ENCODE measurements at regions not wholly inside any gene's neighbourhood (a gene's known extent, or its start where the extent isn't known, plus 50 kb on each side); places are given as distances from the start of the nearest gene placed in this dataset.

DNA sequence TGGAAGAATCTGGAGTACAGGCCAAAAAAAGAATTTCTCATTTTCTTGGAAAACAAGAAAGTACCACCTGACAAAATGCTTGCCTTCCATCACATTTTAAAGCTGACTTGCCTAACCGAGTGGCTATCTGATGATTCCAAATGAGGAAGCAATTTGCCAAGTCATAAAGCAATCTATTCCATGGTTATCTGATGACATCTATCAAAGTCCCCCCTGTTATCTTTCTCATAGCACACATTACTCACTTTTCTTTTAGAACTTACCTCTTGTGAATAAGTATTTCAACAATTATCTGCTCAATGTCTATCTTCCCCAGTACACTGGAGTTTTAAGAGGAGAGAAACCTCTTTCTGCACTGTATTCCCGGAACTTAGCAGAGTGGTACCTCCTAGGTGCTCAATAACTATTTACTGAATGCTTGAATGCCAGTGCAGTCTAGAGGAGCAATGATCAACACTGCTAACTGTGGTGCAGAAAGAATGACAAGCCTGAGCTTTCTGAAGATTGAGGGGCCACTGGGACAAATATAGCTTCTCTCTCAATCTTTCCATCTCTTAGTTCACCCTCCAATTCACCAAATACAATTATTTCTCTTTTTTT lies 186.3 kb upstream of the ATP11B start:
- H3K27me3 Mint-ChIP-seq, result peaks cover 21% of the 10 kb centered on the region
- H3K27ac Mint-ChIP-seq, result no peak overlapping the region
- no peak for DNase-seq
- no peak for ATAC-seq (ENCODE audit: low read depth)
- no peak for TF ChIP-seq EZH2 (IDR thresholded peaks at IDR 0.05; ENCODE audit: borderline replicate concordance, insufficient read depth, low read depth, low read length, poor library complexity, severe bottlenecking)
- TF ChIP-seq, protein P1, sequence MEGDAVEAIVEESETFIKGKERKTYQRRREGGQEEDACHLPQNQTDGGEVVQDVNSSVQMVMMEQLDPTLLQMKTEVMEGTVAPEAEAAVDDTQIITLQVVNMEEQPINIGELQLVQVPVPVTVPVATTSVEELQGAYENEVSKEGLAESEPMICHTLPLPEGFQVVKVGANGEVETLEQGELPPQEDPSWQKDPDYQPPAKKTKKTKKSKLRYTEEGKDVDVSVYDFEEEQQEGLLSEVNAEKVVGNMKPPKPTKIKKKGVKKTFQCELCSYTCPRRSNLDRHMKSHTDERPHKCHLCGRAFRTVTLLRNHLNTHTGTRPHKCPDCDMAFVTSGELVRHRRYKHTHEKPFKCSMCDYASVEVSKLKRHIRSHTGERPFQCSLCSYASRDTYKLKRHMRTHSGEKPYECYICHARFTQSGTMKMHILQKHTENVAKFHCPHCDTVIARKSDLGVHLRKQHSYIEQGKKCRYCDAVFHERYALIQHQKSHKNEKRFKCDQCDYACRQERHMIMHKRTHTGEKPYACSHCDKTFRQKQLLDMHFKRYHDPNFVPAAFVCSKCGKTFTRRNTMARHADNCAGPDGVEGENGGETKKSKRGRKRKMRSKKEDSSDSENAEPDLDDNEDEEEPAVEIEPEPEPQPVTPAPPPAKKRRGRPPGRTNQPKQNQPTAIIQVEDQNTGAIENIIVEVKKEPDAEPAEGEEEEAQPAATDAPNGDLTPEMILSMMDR (IDR thresholded peaks at IDR 0.05), result no peak
- H3K27me3 ChIP-seq (replicated peaks in 1 of 4; ENCODE audit: control extremely low read depth in 1 of 4, control insufficient read depth in 3 of 4, insufficient read depth in 4 of 4, low read length in 3 of 4), result no peaks in the 10 kb centered on the region
- WGBS (ENCODE audit: insufficient coverage), result 78% methylated on average over 1 of the region's 2 CpGs
- CTCF ChIA-PET, result no interaction called here
- no peaks in the 10 kb centered on the region for H3K36me3 ChIP-seq (replicated peaks in 1 of 2; ENCODE audit: control extremely low read depth in 1 of 2, control insufficient read depth in 1 of 2, extremely low read depth in 1 of 2, insufficient read depth in 2 of 2, low read length in 1 of 2)
- no peaks in the 10 kb centered on the region for H3K9me3 Mint-ChIP-seq (ENCODE audit: insufficient read depth)
- H2AFZ ChIP-seq (ENCODE audit: insufficient read depth, low read depth, low read length, poor library complexity, severe bottlenecking), result no peak overlapping the region
- no peaks in the 10 kb centered on the region for H3K4me1 ChIP-seq (ENCODE audit: control insufficient read depth in 2 of 2, insufficient read depth in 2 of 2, low read length in 2 of 2)
- H4K20me1 ChIP-seq (ENCODE audit: control insufficient read depth, insufficient read depth, low read length, poor library complexity, severe bottlenecking), result no peaks in the 10 kb centered on the region
- POLR2A ChIA-PET, result no interaction called here
- H3K4me3 ChIP-seq (ENCODE audit: control extremely low read depth in 1 of 5, extremely low read depth in 1 of 5, insufficient read depth in 1 of 5, low read depth in 2 of 5, low read length in 4 of 5), result no peak overlapping the region
- no peaks in the 10 kb centered on the region for H3K4me1 Mint-ChIP-seq
- no peak overlapping the region for H3K4me3 Mint-ChIP-seq
- no peak overlapping the region for H3K9ac ChIP-seq (ENCODE audit: low read length)
- no peak overlapping the region for H3K4me2 ChIP-seq (replicated peaks; ENCODE audit: low read depth, low read length, poor library complexity, severe bottlenecking)
- intact Hi-C loops (cut with micrococcal nuclease), result no loop called here
- H3K27ac ChIP-seq (ENCODE audit: low read length in 2 of 2), result no peak overlapping the region
- no peaks in the 10 kb centered on the region for H3K79me2 ChIP-seq (ENCODE audit: control insufficient read depth, insufficient read depth, low read length)
- H3K9me3 ChIP-seq (ENCODE audit: control extremely low read depth in 1 of 3, control insufficient read depth in 2 of 3, insufficient read depth in 1 of 3, low read length in 2 of 3), result no peaks in the 10 kb centered on the region

- no peak overlapping the region for H3K4me2 ChIP-seq (replicated peaks; ENCODE audit: low read depth, low read length, poor library complexity, severe bottlenecking)
- H4K20me1 ChIP-seq (ENCODE audit: control insufficient read depth, insufficient read depth, low read length, poor library complexity, severe bottlenecking), result no peaks in the 10 kb centered on the region
- no peak overlapping the region for H3K27ac ChIP-seq (ENCODE audit: low read length in 2 of 2)
- no peak overlapping the region for H3K27ac Mint-ChIP-seq
- H3K9ac ChIP-seq (ENCODE audit: low read length), result no peak overlapping the region
- H2AFZ ChIP-seq (ENCODE audit: insufficient read depth, low read depth, low read length, poor library complexity, severe bottlenecking), result no peak overlapping the region
- ChIA-PET CTCF (no interaction called here), POLR2A (no interaction called here)
- no peak overlapping the region for H3K4me3 ChIP-seq (ENCODE audit: control extremely low read depth in 1 of 5, extremely low read depth in 1 of 5, insufficient read depth in 1 of 5, low read depth in 2 of 5, low read length in 4 of 5)
- no peaks in the 10 kb centered on the region for H3K4me1 ChIP-seq (ENCODE audit: control insufficient read depth in 2 of 2, insufficient read depth in 2 of 2, low read length in 2 of 2)
- no peaks in the 10 kb centered on the region for H3K27me3 ChIP-seq (replicated peaks in 1 of 4; ENCODE audit: control extremely low read depth in 1 of 4, control insufficient read depth in 3 of 4, insufficient read depth in 4 of 4, low read length in 3 of 4)
- no peaks in the 10 kb centered on the region for H3K9me3 ChIP-seq (ENCODE audit: control extremely low read depth in 1 of 3, control insufficient read depth in 2 of 3, insufficient read depth in 1 of 3, low read length in 2 of 3)
- TF ChIP-seq, protein P1 (IDR thresholded peaks at IDR 0.05), result no peak
- TF ChIP-seq EZH2 (IDR thresholded peaks at IDR 0.05; ENCODE audit: borderline replicate concordance, insufficient read depth, low read depth, low read length, poor library complexity, severe bottlenecking), result no peak
- no peaks in the 10 kb centered on the region for H3K4me1 Mint-ChIP-seq
- intact Hi-C loops (cut with micrococcal nuclease), result no loop called here
- no peaks in the 10 kb centered on the region for H3K9me3 Mint-ChIP-seq (ENCODE audit: insufficient read depth)
- no peak overlapping the region for H3K4me3 Mint-ChIP-seq
- no peaks in the 10 kb centered on the region for H3K36me3 ChIP-seq (replicated peaks in 1 of 2; ENCODE audit: control extremely low read depth in 1 of 2, control insufficient read depth in 1 of 2, extremely low read depth in 1 of 2, insufficient read depth in 2 of 2, low read length in 1 of 2)
- H3K79me2 ChIP-seq (ENCODE audit: control insufficient read depth, insufficient read depth, low read length), result no peaks in the 10 kb centered on the region
- ATAC-seq (ENCODE audit: low read depth), result no peak
- peaks cover 31% of the 10 kb centered on the region for H3K27me3 Mint-ChIP-seq
- DNase-seq, result no peak
- 89% methylated on average over 1 of the region's 2 CpGs for WGBS (ENCODE audit: insufficient coverage)
Measured at GRCh38 chr3:182608832-182609231, 184.5 kb upstream of the ATP11B start.
